CD14-positive monocyte (primary cell): ENCODE measurements at regions not wholly inside any gene's neighbourhood (a gene's known extent, or its start where the extent isn't known, plus 50 kb on each side); places are given as distances from the start of the nearest gene placed in this dataset.

ENCODE experiments used
- DNase-seq, 3 donors: peaks; one replicate each; pipeline ENCODE4 v3.0.0-alpha.2; 2011 to 2022
- H2AFZ ChIP-seq: 2 replicates; pipeline ENCODE4 v1.6.0; 2012; ENCODE audit warnings: mild to moderate bottlenecking, low read depth, low read length, inconsistent platforms; ENCODE audit not compliant: insufficient read depth, poor library complexity, severe bottlenecking
- H3K27ac ChIP-seq, 2 donors: 1 replicate in 1 of 2; 2 replicates in 1 of 2; pipeline ENCODE4 v1.5.1; 2012 to 2013; ENCODE audit warnings: low read length in 2 of 2, control low read depth in 1 of 2, inconsistent platforms in 1 of 2, low read depth in 1 of 2, mild to moderate bottlenecking in 1 of 2
- H3K27me3 ChIP-seq, 2 donors: one replicate each; pipeline versions ENCODE4 v1.6.0 to v1.6.1; 2011 to 2013; ENCODE audit warnings: low read length in 2 of 2; ENCODE audit not compliant: control insufficient read depth in 2 of 2, insufficient read depth in 2 of 2
- H3K36me3 ChIP-seq, 2 donors: replicated peaks in 1 of 2; 1 replicate in 1 of 2; 2 replicates in 1 of 2; pipeline versions ENCODE4 v1.5.1 to v1.6.1; 2012 to 2013; ENCODE audit warnings: low read length in 2 of 2, control low read depth in 1 of 2, inconsistent platforms in 1 of 2, mild to moderate bottlenecking in 1 of 2; ENCODE audit not compliant: insufficient read depth in 2 of 2, control insufficient read depth in 1 of 2
- H3K4me1 ChIP-seq, 2 donors: 1 replicate in 1 of 2; 2 replicates in 1 of 2; pipeline versions ENCODE4 v1.5.1 to v1.6.1; 2012 to 2013; ENCODE audit warnings: low read length in 2 of 2, control low read depth in 1 of 2, inconsistent platforms in 1 of 2, mild to moderate bottlenecking in 1 of 2, moderate library complexity in 1 of 2; ENCODE audit not compliant: insufficient read depth in 2 of 2, control insufficient read depth in 1 of 2
- H3K4me2 ChIP-seq: replicated peaks from 2 replicates; pipeline ENCODE3; 2012; ENCODE audit warnings: low read length, moderate library complexity, mild to moderate bottlenecking; ENCODE audit not compliant: poor library complexity, severe bottlenecking; ENCODE audit errors: extremely low read depth
- H3K4me3 ChIP-seq, 3 experiments: fragments of 200-600 bp in 1 of 3; sonication (generic) in 1 of 3; replicated peaks in 1 of 3; 1 replicate in 2 of 3; 2 replicates in 1 of 3; pipeline ENCODE4 v1.5.1; 2011 to 2013; ENCODE audit warnings: low read length in 3 of 3, mild to moderate bottlenecking in 3 of 3, control low read depth in 2 of 3, low read depth in 2 of 3, inconsistent platforms in 1 of 3, moderate library complexity in 1 of 3
- H3K79me2 ChIP-seq: 2 replicates; pipeline ENCODE4 v1.6.0; 2012; ENCODE audit warnings: mild to moderate bottlenecking, control low read depth, inconsistent platforms, low read length, moderate library complexity; ENCODE audit not compliant: insufficient read depth
- H3K9ac ChIP-seq: 2 replicates; pipeline ENCODE4 v1.6.0; 2017; ENCODE audit warnings: low read length, mild to moderate bottlenecking; ENCODE audit not compliant: insufficient read depth, poor library complexity, severe bottlenecking
- H3K9me3 ChIP-seq, 2 donors: replicated peaks in 1 of 2; 1 replicate in 1 of 2; 2 replicates in 1 of 2; pipeline versions ENCODE4 v1.5.1 to v1.6.1; 2012 to 2013; ENCODE audit warnings: low read length in 2 of 2, control low read depth in 1 of 2; ENCODE audit not compliant: control insufficient read depth in 1 of 2, insufficient read depth in 1 of 2
- H4K20me1 ChIP-seq: 2 replicates; pipeline ENCODE4 v1.6.0; 2012; ENCODE audit warnings: mild to moderate bottlenecking, low read length, control low read depth, moderate library complexity; ENCODE audit not compliant: insufficient read depth
- H3K27ac Mint-ChIP-seq, 7 donors: one replicate each; pipeline ENCODE4 v1.8.0; 2020; ENCODE audit warnings: mild to moderate bottlenecking in 7 of 7, mixed read lengths in 7 of 7, moderate library complexity in 6 of 7, inconsistent platforms in 2 of 7
- H3K27me3 Mint-ChIP-seq, 3 donors: one replicate each; pipeline ENCODE4 v1.8.0; 2021 to 2022; ENCODE audit warnings: low read depth in 3 of 3, mild to moderate bottlenecking in 3 of 3, mixed read lengths in 3 of 3, moderate library complexity in 3 of 3, inconsistent platforms in 1 of 3
- H3K36me3 Mint-ChIP-seq, 2 donors: one replicate each; pipeline ENCODE4 v1.8.0; 2020; ENCODE audit warnings: mixed read lengths in 2 of 2, inconsistent platforms in 1 of 2, mild to moderate bottlenecking in 1 of 2
- H3K4me1 Mint-ChIP-seq: one replicate; pipeline ENCODE4 v1.8.0; 2020; ENCODE audit warnings: mild to moderate bottlenecking, mixed read lengths
- H3K4me3 Mint-ChIP-seq, 2 donors: one replicate each; pipeline ENCODE4 v1.8.0; 2020; ENCODE audit warnings: mild to moderate bottlenecking in 2 of 2, mixed read lengths in 2 of 2, moderate library complexity in 1 of 2
- H3K9me3 Mint-ChIP-seq, 7 donors: one replicate each; pipeline ENCODE4 v1.8.0; 2020 to 2022; ENCODE audit warnings: mixed read lengths in 7 of 7, mild to moderate bottlenecking in 6 of 7, moderate library complexity in 6 of 7, inconsistent platforms in 2 of 7
- CTCF ChIP-seq: fragments of 200-600 bp; IDR thresholded peaks from one replicate; pipeline ENCODE4 v1.8.0; 2022; ENCODE audit warnings: antibody characterized with exemption, mild to moderate bottlenecking
- WGBS: methylation state at CpG from one replicate; pipeline ENCODE4 v1.1.5; 2013; ENCODE audit warnings: missing lambda C conversion rate; ENCODE audit not compliant: insufficient coverage; 5-methylcytosine and 5-hydroxymethylcytosine counted together
- intact Hi-C, 2 donors: fragments of 100-400 bp; cut with micrococcal nuclease; formaldehyde crosslinking; loops; one replicate each; pipeline versions ENCODE4 v1.15.0 to v1.15.1; 2023

GRCh38 chr2:116687371-116687770 is 1127.1 kb upstream of the DDX18 start:
- Mint-ChIP-seq H3K9me3 (peaks cover 0 to 2% (median 0%) of the 10 kb centered on the region in 7 donors), H3K36me3 (no peaks in the 10 kb centered on the region), H3K4me1 (no peaks in the 10 kb centered on the region), H3K4me3 (no peak overlapping the region), H3K27me3 (peaks cover 0 to 2% (median under 1%) of the 10 kb centered on the region in 3 donors), H3K27ac (no peak overlapping the region)
- intact Hi-C loops: no loop called here
- no peak for DNase-seq
- Histone ChIP-seq H3K27ac (no peak overlapping the region), H2AFZ (no peak overlapping the region), H3K4me3 (no peak overlapping the region), H3K4me2 (no peak overlapping the region), H3K79me2 (no peaks in the 10 kb centered on the region), H3K27me3 (no peaks in the 10 kb centered on the region), H4K20me1 (no peaks in the 10 kb centered on the region), H3K9me3 (peaks cover 0 to 5% of the 10 kb centered on the region in 2 donors), H3K4me1 (no peaks in the 10 kb centered on the region), H3K36me3 (no peaks in the 10 kb centered on the region), H3K9ac (no peak overlapping the region)
- TF ChIP-seq CTCF: no peak

GRCh38 chr2:116692988-116693387 is 1121.5 kb upstream of the DDX18 start:
- no peak overlapping the region for H3K4me2 ChIP-seq
- Mint-ChIP-seq H3K27ac (no peak overlapping the region), H3K9me3 (no peaks in the 10 kb centered on the region), H3K27me3 (no peaks in the 10 kb centered on the region), H3K4me1 (no peaks in the 10 kb centered on the region), H3K4me3 (no peak overlapping the region), H3K36me3 (no peaks in the 10 kb centered on the region)
- no peak overlapping the region for H3K4me3 ChIP-seq
- H3K27ac ChIP-seq: no peak overlapping the region
- intact Hi-C loops: no loop called here
- H3K9ac ChIP-seq: no peak overlapping the region
- no peak for DNase-seq
- WGBS: 40% methylated on average over 1 of the region's 2 CpGs
- no peaks in the 10 kb centered on the region for H3K4me1 ChIP-seq
- no peaks in the 10 kb centered on the region for H3K79me2 ChIP-seq
- H3K9me3 ChIP-seq: peaks cover 0 to 5% of the 10 kb centered on the region in 2 donors
- H3K27me3 ChIP-seq: no peaks in the 10 kb centered on the region
- H2AFZ ChIP-seq: no peak overlapping the region
- H3K36me3 ChIP-seq: no peaks in the 10 kb centered on the region
- no peaks in the 10 kb centered on the region for H4K20me1 ChIP-seq
- TF ChIP-seq CTCF: no peak
